WTC11 (cell line): ENCODE measurements at regions not wholly inside any gene's neighbourhood (a gene's known extent, or its start where the extent isn't known, plus 50 kb on each side); places are given as distances from the start of the nearest gene placed in this dataset.

Source experiments
- ATF3 ChIP-seq: sonication (generic); formaldehyde crosslinking; conservative IDR thresholded peaks from 2 replicates; pipeline ENCODE4 v1.8.1; 2022; ENCODE audit warnings: mild to moderate bottlenecking, missing genetic modification reagents
- CTCF ChIP-seq: fragments of 200-600 bp; IDR thresholded peaks from 2 replicates; pipeline ENCODE4 v1.8.0; 2022; ENCODE audit warnings: antibody characterized with exemption
- E2F1 ChIP-seq: sonication (generic); formaldehyde crosslinking; IDR thresholded peaks from 2 replicates; pipeline ENCODE4 v1.8.0; 2022; ENCODE audit warnings: mild to moderate bottlenecking, missing genetic modification reagents
- ETV6 ChIP-seq: sonication (generic); formaldehyde crosslinking; IDR thresholded peaks from 2 replicates; pipeline ENCODE4 v1.8.1; 2022; ENCODE audit warnings: mild to moderate bottlenecking, missing genetic modification reagents
- FOXJ3 ChIP-seq: sonication (generic); formaldehyde crosslinking; IDR thresholded peaks from 2 replicates; pipeline ENCODE4 v1.9.0; 2021; ENCODE audit warnings: missing genetic modification reagents, mild to moderate bottlenecking, borderline replicate concordance
- GABPB1 ChIP-seq: sonication (generic); formaldehyde crosslinking; IDR thresholded peaks from 2 replicates; pipeline ENCODE4 v1.8.1; 2023; ENCODE audit warnings: mild to moderate bottlenecking, missing genetic modification reagents
- IRF2 ChIP-seq: sonication (generic); formaldehyde crosslinking; IDR thresholded peaks from 2 replicates; pipeline ENCODE4 v1.8.0; 2022; ENCODE audit warnings: low read depth, missing genetic modification reagents, borderline replicate concordance
- NFE2L1 ChIP-seq: sonication (generic); formaldehyde crosslinking; IDR thresholded peaks from 2 replicates; pipeline ENCODE4 v1.8.1; 2023; ENCODE audit warnings: missing genetic modification reagents
- OVOL2 ChIP-seq: fragments of 250-450 bp; sonication (Bioruptor Pico); IDR thresholded peaks from 2 replicates; pipeline ENCODE4 v1.9.0; 2021; ENCODE audit warnings: mild to moderate bottlenecking, borderline replicate concordance
- SP1 ChIP-seq: sonication (generic); formaldehyde crosslinking; conservative IDR thresholded peaks from 2 replicates; pipeline ENCODE4 v1.8.1; 2022; ENCODE audit warnings: missing genetic modification reagents
- TEAD4 ChIP-seq: sonication (generic); formaldehyde crosslinking; IDR thresholded peaks from 2 replicates; pipeline ENCODE4 v1.8.0; 2022; ENCODE audit warnings: mild to moderate bottlenecking, missing genetic modification reagents
- ZNF138 ChIP-seq: sonication (generic); formaldehyde crosslinking; conservative IDR thresholded peaks from 2 replicates; pipeline ENCODE4 v1.8.1; 2022; ENCODE audit warnings: mild to moderate bottlenecking, moderate library complexity, missing genetic modification reagents
- TF ChIP-seq, protein P1 (sequence below): fragments of 250-450 bp; sonication (Bioruptor Pico); IDR thresholded peaks from 2 replicates; pipeline ENCODE4 v1.9.0; 2021; ENCODE audit warnings: mild to moderate bottlenecking
- TF ChIP-seq, protein P2 (sequence below): sonication (generic); formaldehyde crosslinking; IDR thresholded peaks from 2 replicates; pipeline ENCODE4 v1.8.0; 2022; ENCODE audit warnings: mild to moderate bottlenecking, missing genetic modification reagents

GRCh38 chr7:85478530-85478929 is 291.7 kb upstream of the SEMA3D start:
- TF ChIP-seq CTCF (no peak), SP1 (CRISPR knock-in tag) (no peak), ATF3 (CRISPR knock-in tag) (no peak), FOXJ3 (CRISPR knock-in tag) (no peak), OVOL2 (CRISPR knock-in tag) (no peak), GABPB1 (CRISPR knock-in tag) (no peak), E2F1 (CRISPR knock-in tag) (no peak), TEAD4 (no peak), ETV6 (no peak), ZNF138 (CRISPR knock-in tag) (no peak), IRF2 (CRISPR knock-in tag) (no peak), NFE2L1 (CRISPR knock-in tag) (no peak)
- TF ChIP-seq, protein P1, sequence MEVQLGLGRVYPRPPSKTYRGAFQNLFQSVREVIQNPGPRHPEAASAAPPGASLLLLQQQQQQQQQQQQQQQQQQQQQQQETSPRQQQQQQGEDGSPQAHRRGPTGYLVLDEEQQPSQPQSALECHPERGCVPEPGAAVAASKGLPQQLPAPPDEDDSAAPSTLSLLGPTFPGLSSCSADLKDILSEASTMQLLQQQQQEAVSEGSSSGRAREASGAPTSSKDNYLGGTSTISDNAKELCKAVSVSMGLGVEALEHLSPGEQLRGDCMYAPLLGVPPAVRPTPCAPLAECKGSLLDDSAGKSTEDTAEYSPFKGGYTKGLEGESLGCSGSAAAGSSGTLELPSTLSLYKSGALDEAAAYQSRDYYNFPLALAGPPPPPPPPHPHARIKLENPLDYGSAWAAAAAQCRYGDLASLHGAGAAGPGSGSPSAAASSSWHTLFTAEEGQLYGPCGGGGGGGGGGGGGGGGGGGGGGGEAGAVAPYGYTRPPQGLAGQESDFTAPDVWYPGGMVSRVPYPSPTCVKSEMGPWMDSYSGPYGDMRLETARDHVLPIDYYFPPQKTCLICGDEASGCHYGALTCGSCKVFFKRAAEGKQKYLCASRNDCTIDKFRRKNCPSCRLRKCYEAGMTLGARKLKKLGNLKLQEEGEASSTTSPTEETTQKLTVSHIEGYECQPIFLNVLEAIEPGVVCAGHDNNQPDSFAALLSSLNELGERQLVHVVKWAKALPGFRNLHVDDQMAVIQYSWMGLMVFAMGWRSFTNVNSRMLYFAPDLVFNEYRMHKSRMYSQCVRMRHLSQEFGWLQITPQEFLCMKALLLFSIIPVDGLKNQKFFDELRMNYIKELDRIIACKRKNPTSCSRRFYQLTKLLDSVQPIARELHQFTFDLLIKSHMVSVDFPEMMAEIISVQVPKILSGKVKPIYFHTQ (CRISPR knock-in tag), result no peak
- TF ChIP-seq, protein P2, sequence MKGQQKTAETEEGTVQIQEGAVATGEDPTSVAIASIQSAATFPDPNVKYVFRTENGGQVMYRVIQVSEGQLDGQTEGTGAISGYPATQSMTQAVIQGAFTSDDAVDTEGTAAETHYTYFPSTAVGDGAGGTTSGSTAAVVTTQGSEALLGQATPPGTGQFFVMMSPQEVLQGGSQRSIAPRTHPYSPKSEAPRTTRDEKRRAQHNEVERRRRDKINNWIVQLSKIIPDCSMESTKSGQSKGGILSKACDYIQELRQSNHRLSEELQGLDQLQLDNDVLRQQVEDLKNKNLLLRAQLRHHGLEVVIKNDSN (CRISPR knock-in tag), result no peak
